ENCODE measurements at regions not wholly inside any gene's neighbourhood (a gene's known extent, or its start where the extent isn't known, plus 50 kb on each side); places are given as distances from the start of the nearest gene placed in this dataset.

DNA sequence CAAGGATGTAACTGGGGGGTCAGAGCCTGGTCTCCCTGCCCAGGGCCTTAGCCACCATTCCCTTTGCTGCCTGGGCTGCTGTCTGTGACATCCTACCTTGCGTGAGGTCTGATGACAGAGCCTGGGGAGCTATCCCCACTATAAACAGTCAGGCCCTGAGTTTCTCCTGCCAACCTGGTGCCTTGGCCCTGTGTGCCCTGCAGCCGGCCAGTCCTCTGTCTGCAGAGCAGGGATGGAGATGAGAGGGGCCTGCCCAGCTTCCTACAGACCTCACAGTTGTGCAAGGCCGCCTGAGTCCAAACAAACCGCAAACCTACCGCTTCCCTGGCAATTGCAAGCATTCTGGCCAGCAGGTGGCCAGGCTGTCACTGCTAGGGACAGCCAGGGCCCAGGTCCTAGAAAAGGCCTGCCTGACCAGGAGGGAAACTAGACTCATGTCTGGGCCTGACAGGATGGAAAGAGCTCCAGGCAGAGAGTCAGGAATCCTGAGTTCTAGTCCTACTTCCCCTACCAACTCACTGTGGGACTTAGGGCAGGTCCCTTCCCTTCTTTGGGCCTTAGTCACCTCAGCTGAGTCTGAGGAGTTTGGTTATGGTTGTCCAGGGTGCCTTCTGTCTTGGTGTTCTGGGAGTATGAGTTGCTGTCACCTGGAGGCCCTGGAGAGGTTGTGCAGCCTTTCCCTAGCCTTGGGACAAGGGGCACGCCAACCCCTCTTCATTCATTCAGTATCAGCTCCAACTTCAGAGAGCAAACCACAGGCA is 86.2 kb downstream of the VEGFA start:
- H3K27ac ChIP-seq = no peak overlapping the region
- H3K4me1 ChIP-seq (ENCODE audit: control insufficient read depth in 1 of 2, insufficient read depth in 1 of 2, low read depth in 1 of 2, low read length in 1 of 2) = peaks cover 0 to 2% of the 10 kb centered on the region in 2 experiments
- H3K9me3 ChIP-seq = no peaks in the 10 kb centered on the region
- no peak for TF ChIP-seq CTCF (IDR thresholded peaks at IDR 0.05)
- H3K4me3 ChIP-seq (ENCODE audit: low read depth in 1 of 2, low read length in 1 of 2) = no peak overlapping the region
- no peaks in the 10 kb centered on the region for H3K27me3 ChIP-seq
- no peaks in the 10 kb centered on the region for H3K36me3 ChIP-seq

DNA sequence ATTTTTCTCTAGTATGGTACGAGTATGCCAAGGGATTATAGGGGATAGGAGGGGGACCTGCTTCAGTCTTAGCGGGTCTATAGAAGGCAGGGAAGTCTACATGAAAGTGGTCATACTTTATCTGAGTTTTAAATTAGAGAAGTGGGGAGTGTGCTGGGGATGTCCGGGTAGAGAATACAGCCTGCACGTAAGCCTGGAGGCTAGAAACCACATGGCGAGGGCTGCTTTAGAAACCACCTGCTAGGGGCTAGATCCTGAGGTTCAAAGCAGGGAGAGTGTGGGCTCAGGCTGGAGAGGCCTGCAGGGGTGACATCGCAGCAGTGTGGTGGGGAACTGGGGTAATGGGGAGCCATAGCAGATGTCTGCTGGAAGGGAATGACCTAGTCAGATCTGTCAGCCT is 85.2 kb downstream of the VEGFA start:
- no peak for TF ChIP-seq CTCF (IDR thresholded peaks at IDR 0.05)
- Histone ChIP-seq H3K36me3 (no peaks in the 10 kb centered on the region), H3K27ac (no peak overlapping the region), H3K9me3 (no peaks in the 10 kb centered on the region), H3K27me3 (no peaks in the 10 kb centered on the region), H3K4me1 (ENCODE audit: control insufficient read depth in 1 of 2, insufficient read depth in 1 of 2, low read depth in 1 of 2, low read length in 1 of 2) (peaks cover 0 to 2% of the 10 kb centered on the region in 2 experiments), H3K4me3 (ENCODE audit: low read depth in 1 of 2, low read length in 1 of 2) (no peak overlapping the region)

- no peak overlapping the region for H3K4me3 ChIP-seq (ENCODE audit: low read depth in 1 of 2, low read length in 1 of 2)
- peaks cover 0 to 2% of the 10 kb centered on the region in 2 experiments for H3K4me1 ChIP-seq (ENCODE audit: control insufficient read depth in 1 of 2, insufficient read depth in 1 of 2, low read depth in 1 of 2, low read length in 1 of 2)
- H3K36me3 ChIP-seq = no peaks in the 10 kb centered on the region
- no peaks in the 10 kb centered on the region for H3K9me3 ChIP-seq
- no peaks in the 10 kb centered on the region for H3K27me3 ChIP-seq
- TF ChIP-seq CTCF (IDR thresholded peaks at IDR 0.05) = no peak
- H3K27ac ChIP-seq = no peak overlapping the region
Measured at GRCh38 chr6:43853066-43853650, 83.1 kb downstream of the VEGFA start.

DNA sequence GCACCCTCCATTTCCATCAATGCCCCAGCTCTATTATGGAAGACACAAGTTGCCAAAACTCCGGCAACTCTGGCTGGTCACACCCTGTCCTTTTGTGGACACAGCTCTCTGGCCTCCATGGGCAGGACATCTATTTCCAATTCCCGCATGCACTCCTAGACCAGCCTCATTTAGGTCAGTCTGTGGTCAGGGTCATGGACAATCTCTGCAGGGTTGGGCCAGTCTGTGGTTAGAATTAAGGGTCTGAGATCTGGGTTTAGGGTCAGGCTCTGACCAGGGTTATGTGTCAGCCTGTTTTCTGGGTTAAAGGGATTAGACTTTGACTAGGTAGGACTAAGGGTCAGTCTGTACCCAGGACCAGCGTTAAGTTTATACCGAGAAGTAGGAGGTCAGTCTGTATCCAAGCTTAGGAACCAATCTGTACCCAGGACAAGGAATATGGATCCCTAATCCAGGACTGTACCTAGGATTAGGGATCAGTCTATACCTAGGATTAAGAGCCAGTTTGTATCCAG is 82.4 kb downstream of the VEGFA start:
- no peaks in the 10 kb centered on the region for H3K36me3 ChIP-seq

DNA sequence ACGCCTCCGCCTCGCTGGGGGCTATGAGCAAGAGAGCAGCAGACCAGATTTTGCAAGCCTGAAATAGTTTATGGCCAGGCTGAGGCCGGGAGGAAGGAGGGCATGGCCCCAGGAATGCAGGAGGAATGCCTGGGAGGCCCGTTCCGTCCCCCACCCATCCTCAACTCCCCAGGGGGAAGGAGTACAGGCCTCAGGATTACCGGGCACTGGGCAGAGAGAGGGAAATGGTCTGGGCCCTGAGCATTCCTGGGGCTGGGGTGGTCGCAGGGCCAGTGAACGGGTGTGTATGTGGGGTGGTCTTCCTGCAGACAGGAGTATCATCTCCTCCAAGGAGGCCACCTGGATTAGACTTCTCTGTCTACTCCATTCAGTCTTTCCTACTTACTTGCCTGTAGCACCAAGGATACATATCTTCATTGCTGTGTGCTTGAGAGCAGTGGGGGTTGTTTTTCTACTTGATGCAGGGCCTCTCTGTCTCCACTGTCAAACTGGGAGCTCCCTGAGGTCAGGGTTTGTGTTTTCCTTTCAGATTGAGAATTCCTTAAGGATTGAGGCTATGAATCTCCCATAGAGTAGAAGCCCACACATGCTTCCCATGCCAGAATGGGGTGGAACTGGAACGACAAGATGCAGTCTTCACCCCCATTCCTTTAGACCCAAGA is 81.3 kb downstream of the VEGFA start:
- Histone ChIP-seq H3K27me3 (no peaks in the 10 kb centered on the region), H3K36me3 (no peaks in the 10 kb centered on the region), H3K9me3 (no peaks in the 10 kb centered on the region), H3K4me1 (ENCODE audit: control insufficient read depth in 1 of 2, insufficient read depth in 1 of 2, low read depth in 1 of 2, low read length in 1 of 2) (peaks cover 0 to 2% of the 10 kb centered on the region in 2 experiments), H3K27ac (no peak overlapping the region), H3K4me3 (ENCODE audit: low read depth in 1 of 2, low read length in 1 of 2) (no peak overlapping the region)
- TF ChIP-seq CTCF (IDR thresholded peaks at IDR 0.05) = no peak

More for the DNA sequence above, 82.4 kb downstream of the VEGFA start:
- Histone ChIP-seq H3K27me3 (no peaks in the 10 kb centered on the region), H3K27ac (no peak overlapping the region), H3K4me1 (ENCODE audit: control insufficient read depth in 1 of 2, insufficient read depth in 1 of 2, low read depth in 1 of 2, low read length in 1 of 2) (peaks cover 0 to 2% of the 10 kb centered on the region in 2 experiments), H3K9me3 (no peaks in the 10 kb centered on the region), H3K4me3 (ENCODE audit: low read depth in 1 of 2, low read length in 1 of 2) (no peak overlapping the region)
- no peak for TF ChIP-seq CTCF (IDR thresholded peaks at IDR 0.05)

Data from neutrophil (primary cell).